ENCODE measurements at regions not wholly inside any gene's neighbourhood (a gene's known extent, or its start where the extent isn't known, plus 50 kb on each side); places are given as distances from the start of the nearest gene placed in this dataset.

- intact Hi-C loops (cut with DNase I; ENCODE audit: low total_unique reads): no loop called here
- no peaks in the 10 kb centered on the region for H3K27me3 ChIP-seq (replicated peaks in 1 of 7)
- H3K4me1 ChIP-seq: no peaks in the 10 kb centered on the region
- WGBS, 5 donors: 81 to 90% (median 84%) methylated on average over 14 of the region's 14 CpGs
- no peak for DNase-seq
- TF ChIP-seq CTCF (IDR thresholded peaks at IDR 0.05 in 8 of 11, conservative IDR thresholded peaks at IDR 0.05 in 3 of 11): no peak
- TF ChIP-seq POLR2AphosphoS5 (IDR thresholded peaks at IDR 0.05): no peak
- TF ChIP-seq POLR2A (IDR thresholded peaks at IDR 0.05): no peak
- H3K4me3 ChIP-seq: no peak overlapping the region
- no peaks in the 10 kb centered on the region for H3K36me3 ChIP-seq
- H3K9me3 ChIP-seq: peaks cover 0 to 24% (median 16%) of the 10 kb centered on the region in 8 donors
- H3K27ac ChIP-seq: no peak overlapping the region
These were observed 113.3 kb upstream of the ALKAL2 start for GRCh38 chr2:401019-401679.

- Histone ChIP-seq H3K9me3 (peaks cover 0 to 3% (median 0%) of the 10 kb centered on the region in 8 donors), H3K27ac (no peak overlapping the region), H3K4me1 (peaks cover 0 to 11% (median 0%) of the 10 kb centered on the region in 6 donors), H3K27me3 (replicated peaks in 1 of 7) (peaks cover 0 to 7% (median 0%) of the 10 kb centered on the region in 7 donors), H3K4me3 (no peak overlapping the region), H3K36me3 (no peaks in the 10 kb centered on the region)
- WGBS, 5 donors: 89 to 94% (median 90%) methylated on average over 9 of the region's 9 CpGs
- TF ChIP-seq POLR2AphosphoS5 (IDR thresholded peaks at IDR 0.05) (no peak), POLR2A (IDR thresholded peaks at IDR 0.05) (no peak), CTCF (IDR thresholded peaks at IDR 0.05 in 8 of 11, conservative IDR thresholded peaks at IDR 0.05 in 3 of 11) (no peak)
- intact Hi-C loops (cut with DNase I; ENCODE audit: low total_unique reads): no loop called here
- DNase-seq: no peak
These were observed 110.0 kb upstream of the ALKAL2 start for GRCh38 chr2:397926-398325.

GRCh38 chr2:397521-397920, 109.6 kb upstream of the ALKAL2 start:
- no peak for DNase-seq
- H3K27ac ChIP-seq: no peak overlapping the region
- H3K27me3 ChIP-seq (replicated peaks in 1 of 7): peaks cover 0 to 7% (median 0%) of the 10 kb centered on the region in 7 donors
- intact Hi-C loops (cut with DNase I; ENCODE audit: low total_unique reads): no loop called here
- no peak overlapping the region for H3K4me3 ChIP-seq
- H3K4me1 ChIP-seq: peaks cover 0 to 11% (median 0%) of the 10 kb centered on the region in 6 donors
- TF ChIP-seq POLR2A (IDR thresholded peaks at IDR 0.05) (no peak), CTCF (IDR thresholded peaks at IDR 0.05 in 8 of 11, conservative IDR thresholded peaks at IDR 0.05 in 3 of 11) (no peak), POLR2AphosphoS5 (IDR thresholded peaks at IDR 0.05) (no peak)
- WGBS, 5 donors: 86 to 93% (median 88%) methylated on average over 14 of the region's 14 CpGs
- H3K36me3 ChIP-seq: no peaks in the 10 kb centered on the region
- H3K9me3 ChIP-seq: no peaks in the 10 kb centered on the region

GRCh38 chr2:396903-397302, 109.0 kb upstream of the ALKAL2 start:
- no peaks in the 10 kb centered on the region for H3K36me3 ChIP-seq
- no peaks in the 10 kb centered on the region for H3K9me3 ChIP-seq
- 83 to 93% (median 87%) methylated on average over 11 of the region's 11 CpGs for WGBS, 5 donors
- DNase-seq: no peak
- peaks cover 0 to 7% (median 0%) of the 10 kb centered on the region in 7 donors for H3K27me3 ChIP-seq (replicated peaks in 1 of 7)
- H3K4me1 ChIP-seq: peaks cover 0 to 11% (median 0%) of the 10 kb centered on the region in 6 donors
- H3K4me3 ChIP-seq: no peak overlapping the region
- no peak overlapping the region for H3K27ac ChIP-seq
- TF ChIP-seq POLR2A (IDR thresholded peaks at IDR 0.05) (no peak), CTCF (IDR thresholded peaks at IDR 0.05 in 8 of 11, conservative IDR thresholded peaks at IDR 0.05 in 3 of 11) (no peak), POLR2AphosphoS5 (IDR thresholded peaks at IDR 0.05) (no peak)
- intact Hi-C loops (cut with DNase I; ENCODE audit: low total_unique reads): no loop called here

All from spleen (tissue), 11 donors.